ENCODE measurements at regions not wholly inside any gene's neighbourhood (a gene's known extent, or its start where the extent isn't known, plus 50 kb on each side); places are given as distances from the start of the nearest gene placed in this dataset.

DNA sequence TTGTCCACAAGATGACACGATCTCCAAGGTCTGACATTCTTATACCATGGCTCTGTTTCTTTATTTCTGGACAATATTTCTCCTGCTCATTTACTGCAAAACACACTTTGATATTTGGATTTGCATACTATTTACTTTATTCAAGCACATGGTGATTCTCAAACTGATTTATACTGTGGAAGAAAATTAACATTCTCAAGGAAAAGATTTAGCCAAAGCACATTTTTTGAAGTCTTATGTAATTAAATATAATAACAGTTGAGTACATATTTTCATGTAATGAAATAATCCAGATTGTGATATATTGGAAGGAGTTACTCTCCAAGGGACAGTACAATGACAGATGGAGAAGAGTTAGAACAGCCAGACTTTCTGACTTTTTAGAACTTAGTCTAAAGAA, 155.8 kb upstream of the CT83 start:
- peaks cover 7% of the 10 kb centered on the region for H3K9me3 ChIP-seq (ENCODE audit: low read depth)
- no peaks in the 10 kb centered on the region for H3K79me2 ChIP-seq (ENCODE audit: low read depth)
- no peaks in the 10 kb centered on the region for H4K20me1 ChIP-seq (ENCODE audit: low read depth)
- no peaks in the 10 kb centered on the region for H3K36me3 ChIP-seq
- Mint-ChIP-seq H3K9me3 (no peaks in the 10 kb centered on the region), H3K4me1 (no peaks in the 10 kb centered on the region), H3K4me3 (no peak overlapping the region), H3K27me3 (ENCODE audit: insufficient read depth, low read depth) (no peaks in the 10 kb centered on the region), H3K27ac (no peak overlapping the region), H3K36me3 (no peaks in the 10 kb centered on the region)
- no peaks in the 10 kb centered on the region for H3K4me1 ChIP-seq
- no peak overlapping the region for H3K4me2 ChIP-seq
- TF ChIP-seq EZH2 (IDR thresholded peaks at IDR 0.05), result no peak
- TF ChIP-seq EZH2phosphoT487 (IDR thresholded peaks at IDR 0.05), result no peak
- TF ChIP-seq, protein P1, sequence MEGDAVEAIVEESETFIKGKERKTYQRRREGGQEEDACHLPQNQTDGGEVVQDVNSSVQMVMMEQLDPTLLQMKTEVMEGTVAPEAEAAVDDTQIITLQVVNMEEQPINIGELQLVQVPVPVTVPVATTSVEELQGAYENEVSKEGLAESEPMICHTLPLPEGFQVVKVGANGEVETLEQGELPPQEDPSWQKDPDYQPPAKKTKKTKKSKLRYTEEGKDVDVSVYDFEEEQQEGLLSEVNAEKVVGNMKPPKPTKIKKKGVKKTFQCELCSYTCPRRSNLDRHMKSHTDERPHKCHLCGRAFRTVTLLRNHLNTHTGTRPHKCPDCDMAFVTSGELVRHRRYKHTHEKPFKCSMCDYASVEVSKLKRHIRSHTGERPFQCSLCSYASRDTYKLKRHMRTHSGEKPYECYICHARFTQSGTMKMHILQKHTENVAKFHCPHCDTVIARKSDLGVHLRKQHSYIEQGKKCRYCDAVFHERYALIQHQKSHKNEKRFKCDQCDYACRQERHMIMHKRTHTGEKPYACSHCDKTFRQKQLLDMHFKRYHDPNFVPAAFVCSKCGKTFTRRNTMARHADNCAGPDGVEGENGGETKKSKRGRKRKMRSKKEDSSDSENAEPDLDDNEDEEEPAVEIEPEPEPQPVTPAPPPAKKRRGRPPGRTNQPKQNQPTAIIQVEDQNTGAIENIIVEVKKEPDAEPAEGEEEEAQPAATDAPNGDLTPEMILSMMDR (IDR thresholded peaks at IDR 0.05), result no peak
- no peaks in the 10 kb centered on the region for H3K27me3 ChIP-seq
- H3K9ac ChIP-seq, result no peak overlapping the region
- no peak overlapping the region for H2AFZ ChIP-seq (replicated peaks)
- H3K27ac ChIP-seq, result no peak overlapping the region
- no peak overlapping the region for H3K4me3 ChIP-seq
- no peaks in the 10 kb centered on the region for H3F3A ChIP-seq (ENCODE audit: low read depth)
- DNase-seq (ENCODE audit: low spot score), result no peak

DNA sequence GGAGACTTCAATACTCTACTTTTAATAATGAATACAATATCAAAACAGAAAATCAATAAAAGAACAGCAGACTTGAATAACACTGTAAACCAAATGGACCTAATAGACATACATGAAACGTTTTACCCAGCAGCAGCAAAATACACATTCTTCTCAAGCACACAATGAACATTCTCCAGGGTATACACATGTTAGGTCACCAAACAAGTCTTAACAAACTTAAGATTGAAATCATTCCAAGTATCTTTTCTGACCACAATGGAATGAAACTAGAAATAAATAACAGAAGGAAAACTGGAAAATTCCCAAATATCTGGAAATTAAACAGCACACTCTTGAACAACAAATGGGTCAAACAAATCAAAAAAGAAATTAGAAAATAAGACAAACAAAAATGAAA, 145.0 kb upstream of the CT83 start:
- H3F3A ChIP-seq (ENCODE audit: low read depth), result no peaks in the 10 kb centered on the region
- Mint-ChIP-seq H3K36me3 (no peaks in the 10 kb centered on the region), H3K9me3 (no peaks in the 10 kb centered on the region), H3K27me3 (ENCODE audit: insufficient read depth, low read depth) (no peaks in the 10 kb centered on the region), H3K27ac (no peak overlapping the region), H3K4me3 (no peak overlapping the region), H3K4me1 (no peaks in the 10 kb centered on the region)
- H3K4me1 ChIP-seq, result no peaks in the 10 kb centered on the region
- H4K20me1 ChIP-seq (ENCODE audit: low read depth), result no peaks in the 10 kb centered on the region
- TF ChIP-seq, protein P1 (IDR thresholded peaks at IDR 0.05), result no peak
- TF ChIP-seq EZH2 (IDR thresholded peaks at IDR 0.05) (no peak), EZH2phosphoT487 (IDR thresholded peaks at IDR 0.05) (no peak)
- no peak overlapping the region for H3K9ac ChIP-seq
- H3K27ac ChIP-seq, result no peak overlapping the region
- H3K4me2 ChIP-seq, result no peak overlapping the region
- no peaks in the 10 kb centered on the region for H3K36me3 ChIP-seq
- H3K27me3 ChIP-seq, result no peaks in the 10 kb centered on the region
- no peak overlapping the region for H2AFZ ChIP-seq (replicated peaks)
- no peak for DNase-seq (ENCODE audit: low spot score)
- no peak overlapping the region for H3K4me3 ChIP-seq
- peaks cover 4% of the 10 kb centered on the region for H3K9me3 ChIP-seq (ENCODE audit: low read depth)
- no peaks in the 10 kb centered on the region for H3K79me2 ChIP-seq (ENCODE audit: low read depth)

DNA sequence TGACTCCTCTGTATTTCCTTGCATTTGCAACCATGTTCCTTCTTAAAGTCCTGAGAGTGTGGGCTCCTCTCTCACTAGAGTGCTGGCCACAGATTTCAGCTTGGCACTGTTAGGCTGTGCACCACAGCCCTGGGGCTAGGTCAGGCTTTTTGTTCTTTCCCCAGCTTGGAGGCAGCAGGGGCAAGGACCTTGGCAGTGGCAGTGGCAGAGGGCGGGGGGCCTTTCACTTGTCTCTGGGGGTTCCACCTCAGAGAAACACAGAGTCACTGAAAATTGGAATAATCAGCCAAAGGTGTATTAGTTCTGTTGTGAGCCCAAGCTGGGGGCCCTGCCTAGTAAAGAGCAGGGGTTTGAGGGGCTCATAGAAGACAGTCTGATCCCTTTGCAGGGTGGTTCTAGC, 142.8 kb upstream of the CT83 start:
- H2AFZ ChIP-seq (replicated peaks), result no peak overlapping the region
- no peaks in the 10 kb centered on the region for H3K27me3 ChIP-seq
- Mint-ChIP-seq H3K27ac (no peak overlapping the region), H3K27me3 (ENCODE audit: insufficient read depth, low read depth) (no peaks in the 10 kb centered on the region), H3K4me3 (no peak overlapping the region), H3K9me3 (no peaks in the 10 kb centered on the region), H3K4me1 (no peaks in the 10 kb centered on the region), H3K36me3 (no peaks in the 10 kb centered on the region)
- no peak for DNase-seq (ENCODE audit: low spot score)
- no peak overlapping the region for H3K4me3 ChIP-seq
- H3K4me1 ChIP-seq, result no peaks in the 10 kb centered on the region
- no peaks in the 10 kb centered on the region for H3K79me2 ChIP-seq (ENCODE audit: low read depth)
- no peak overlapping the region for H3K9ac ChIP-seq
- H3K36me3 ChIP-seq, result no peaks in the 10 kb centered on the region
- H3K27ac ChIP-seq, result no peak overlapping the region
- H4K20me1 ChIP-seq (ENCODE audit: low read depth), result no peaks in the 10 kb centered on the region
- H3K9me3 ChIP-seq (ENCODE audit: low read depth), result no peaks in the 10 kb centered on the region
- no peak for TF ChIP-seq EZH2 (IDR thresholded peaks at IDR 0.05)
- TF ChIP-seq EZH2phosphoT487 (IDR thresholded peaks at IDR 0.05), result no peak
- TF ChIP-seq, protein P1 (IDR thresholded peaks at IDR 0.05), result no peak
- H3K4me2 ChIP-seq, result no peak overlapping the region
- no peaks in the 10 kb centered on the region for H3F3A ChIP-seq (ENCODE audit: low read depth)

DNA sequence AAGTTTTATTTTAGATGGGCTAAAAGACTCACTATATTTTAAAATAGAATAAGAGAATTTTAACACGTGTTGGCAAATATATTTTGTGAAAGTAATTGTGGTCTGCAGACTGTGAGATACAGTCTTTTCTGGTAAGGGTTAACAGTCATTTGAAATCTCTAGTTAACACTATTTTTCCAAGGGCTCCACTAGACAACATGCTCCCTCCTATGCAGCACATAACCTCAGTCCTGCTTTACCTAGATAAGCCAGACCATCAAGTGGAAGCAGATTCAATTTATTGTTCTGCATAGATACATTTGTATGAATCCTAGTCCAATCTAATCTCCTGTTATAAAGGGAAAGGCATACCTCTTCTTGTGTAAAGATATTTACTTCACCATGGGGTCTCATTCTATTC, 133.2 kb upstream of the CT83 start:
- DNase-seq (ENCODE audit: low spot score), result no peak

More for the DNA sequence above, 133.2 kb upstream of the CT83 start:
- H3K4me3 Mint-ChIP-seq, result no peak overlapping the region
- TF ChIP-seq EZH2 (IDR thresholded peaks at IDR 0.05) (no peak), EZH2phosphoT487 (IDR thresholded peaks at IDR 0.05) (no peak)
- TF ChIP-seq, protein P1 (IDR thresholded peaks at IDR 0.05), result no peak
- no peaks in the 10 kb centered on the region for H3K4me1 Mint-ChIP-seq
- Histone ChIP-seq H3K36me3 (no peaks in the 10 kb centered on the region), H3K27me3 (no peaks in the 10 kb centered on the region), H3K4me3 (no peak overlapping the region), H2AFZ (replicated peaks) (no peak overlapping the region), H3K27ac (no peak overlapping the region), H3K9ac (no peak overlapping the region), H3K79me2 (ENCODE audit: low read depth) (no peaks in the 10 kb centered on the region), H3K4me1 (no peaks in the 10 kb centered on the region), H3F3A (ENCODE audit: low read depth) (no peaks in the 10 kb centered on the region), H3K9me3 (ENCODE audit: low read depth) (peaks cover 7% of the 10 kb centered on the region), H4K20me1 (ENCODE audit: low read depth) (no peaks in the 10 kb centered on the region), H3K4me2 (no peak overlapping the region)
- no peak overlapping the region for H3K27ac Mint-ChIP-seq
- no peaks in the 10 kb centered on the region for H3K27me3 Mint-ChIP-seq (ENCODE audit: insufficient read depth, low read depth)
- no peaks in the 10 kb centered on the region for H3K9me3 Mint-ChIP-seq
- no peaks in the 10 kb centered on the region for H3K36me3 Mint-ChIP-seq

All from neural progenitor cell (in vitro differentiated cells).